Activated naive CD4-positive, alpha-beta T cell treated with anti-CD3 and anti-CD28 coated beads, Interleukin-2, amount 50 U/mL, for 72 hours (primary cell): ENCODE measurements at regions not wholly inside any gene's neighbourhood (a gene's known extent, or its start where the extent isn't known, plus 50 kb on each side); places are given as distances from the start of the nearest gene placed in this dataset.
A peak's percentile ranks its signal among the peaks of the same experiment; 100 is the strongest.

Experiments
- ATAC-seq, 2 donors: fragments of 150-1000 bp; cut with Tn5 transposase; 2 replicates each; pipeline ENCODE4 v1.10.0; 2021; ENCODE audit warnings: mild to moderate bottlenecking in 2 of 2, moderate library complexity in 2 of 2
- DNase-seq, 2 donors: peaks; one replicate each; pipeline ENCODE4 v3.0.0; 2021 to 2022; ENCODE audit warnings: low spot score in 2 of 2
- H3K27ac Mint-ChIP-seq, 2 donors: one replicate each; pipeline ENCODE4 v1.8.0; 2022; ENCODE audit warnings: mild to moderate bottlenecking in 2 of 2, mixed read lengths in 2 of 2
- H3K36me3 Mint-ChIP-seq, 2 donors: one replicate each; pipeline ENCODE4 v1.8.0; 2022; ENCODE audit warnings: mixed read lengths in 2 of 2
- H3K9me3 Mint-ChIP-seq, 2 donors: one replicate each; pipeline ENCODE4 v1.8.0; 2022; ENCODE audit warnings: mixed read lengths in 2 of 2

DNA sequence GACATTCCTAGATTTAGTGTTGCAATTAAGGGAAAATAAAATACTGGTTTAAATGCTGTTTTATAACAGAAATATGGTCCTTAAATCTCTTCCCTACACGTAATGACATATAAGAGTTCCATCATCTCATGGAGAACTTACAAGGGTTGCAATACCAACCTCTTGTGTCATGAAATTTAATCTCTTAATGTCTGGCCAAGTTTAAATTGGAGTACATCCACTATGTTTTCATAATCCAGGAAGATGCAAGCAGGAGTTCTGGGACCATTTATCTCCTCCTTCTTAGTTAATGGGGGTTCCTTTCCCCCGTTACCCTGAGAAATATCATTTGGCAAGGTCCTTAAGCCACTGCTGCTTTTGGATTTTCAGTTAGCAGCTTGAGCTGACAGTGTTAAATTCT is 126.0 kb upstream of the ACVR2A start:
- ATAC-seq, result no peak
- Mint-ChIP-seq H3K27ac (no peak overlapping the region), H3K36me3 (peaks cover 0 to 4% of the 10 kb centered on the region in 2 donors), H3K9me3 (peaks cover 4% of the 10 kb centered on the region in 2 donors)
- DNase-seq, result no peak

DNA sequence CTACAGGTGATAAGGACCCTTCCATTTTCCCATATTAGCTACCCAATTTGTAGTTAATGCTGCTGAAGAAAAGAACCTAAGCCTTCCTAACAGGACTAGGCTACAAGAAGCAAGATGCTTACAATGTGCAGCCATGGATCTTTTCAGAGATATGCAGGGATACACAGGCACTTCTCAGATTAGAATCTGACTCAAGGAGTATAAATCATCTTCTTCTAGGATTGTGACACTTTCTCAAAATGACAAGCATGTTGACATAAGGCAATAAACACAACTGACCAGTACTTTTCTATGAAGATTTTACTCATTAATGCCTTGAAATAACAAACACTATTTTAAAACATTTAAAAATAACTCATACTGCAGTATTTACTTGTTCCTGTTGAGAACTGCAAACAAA is 127.9 kb upstream of the ACVR2A start:
- H3K27ac Mint-ChIP-seq, result no peak overlapping the region
- peaks cover 11 to 16% of the 10 kb centered on the region in 2 donors for H3K36me3 Mint-ChIP-seq
- DNase-seq (no peak), ATAC-seq (no peak)
- peaks cover 9 to 10% of the 10 kb centered on the region in 2 donors for H3K9me3 Mint-ChIP-seq

DNA sequence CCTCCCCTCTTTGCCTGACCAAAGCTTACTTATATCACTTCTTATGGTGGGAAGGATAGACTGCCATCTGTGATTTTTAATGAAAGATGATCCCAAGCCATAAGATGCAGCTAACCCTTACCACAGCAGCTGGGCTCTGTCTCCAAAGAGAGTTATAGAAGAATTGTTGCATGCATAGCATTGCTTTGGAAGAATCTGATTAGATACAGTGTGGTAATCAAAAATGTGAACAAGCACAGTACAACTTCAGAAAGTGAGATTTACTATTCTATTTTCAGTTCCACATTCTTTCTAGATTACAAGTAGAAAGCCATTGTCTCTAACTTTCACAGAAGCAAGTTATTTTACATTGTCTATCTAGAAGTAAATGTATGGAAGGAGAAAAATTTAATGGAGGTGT is 129.0 kb upstream of the ACVR2A start:
- peaks cover 17 to 21% of the 10 kb centered on the region in 2 donors for H3K9me3 Mint-ChIP-seq
- H3K27ac Mint-ChIP-seq, result peak overlapping the region in 1 of 2 donors; percentile 3
- H3K36me3 Mint-ChIP-seq, result peaks cover 22 to 27% of the 10 kb centered on the region in 2 donors
- DNase-seq, result no peak
- ATAC-seq, result no peak

DNA sequence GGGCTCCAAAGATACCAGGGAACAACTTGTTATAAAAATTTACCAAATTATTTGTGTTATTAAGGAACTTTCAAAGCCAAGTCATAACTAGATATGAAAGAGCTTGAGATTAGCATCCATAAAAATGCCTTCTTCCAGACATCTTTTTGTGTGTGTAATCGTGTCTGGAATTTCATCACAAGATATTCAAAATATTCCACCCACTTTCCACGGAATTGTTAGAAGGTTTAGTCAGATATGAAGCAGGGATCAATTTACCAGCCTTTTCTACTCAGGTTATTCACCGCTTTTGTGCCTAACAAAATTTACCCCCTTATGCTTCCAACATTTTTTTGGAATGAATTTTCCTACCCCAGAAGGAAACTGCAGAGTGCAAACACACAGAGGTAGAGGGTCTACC is 130.2 kb upstream of the ACVR2A start:
- no peak for DNase-seq
- no peak overlapping the region for H3K27ac Mint-ChIP-seq
- ATAC-seq, result no peak
- peaks cover 17 to 23% of the 10 kb centered on the region in 2 donors for H3K9me3 Mint-ChIP-seq
- H3K36me3 Mint-ChIP-seq, result peaks cover 23 to 27% of the 10 kb centered on the region in 2 donors

DNA sequence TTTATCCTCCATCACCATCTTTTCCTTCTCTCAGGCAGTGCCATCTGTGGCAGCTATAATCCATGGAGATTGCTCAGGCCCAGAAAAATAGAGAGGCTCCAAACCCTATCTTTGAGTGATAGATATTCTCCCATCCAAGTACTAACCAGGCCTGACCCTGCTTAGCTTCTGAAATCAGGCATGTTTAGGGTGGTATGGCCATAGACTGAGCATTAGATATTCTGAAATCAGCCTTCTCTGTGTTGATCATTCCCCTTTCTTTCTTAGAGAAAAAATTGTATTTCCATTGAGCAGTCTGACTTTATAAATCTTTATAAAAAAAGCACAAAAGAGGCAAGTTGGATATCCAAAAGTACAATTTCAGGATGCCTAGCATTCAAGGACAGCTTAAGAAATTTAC is 131.5 kb upstream of the ACVR2A start:
- Mint-ChIP-seq H3K36me3 (peaks cover 23 to 27% of the 10 kb centered on the region in 2 donors), H3K9me3 (peaks cover 17 to 23% of the 10 kb centered on the region in 2 donors), H3K27ac (no peak overlapping the region)
- ATAC-seq (no peak), DNase-seq (no peak)

DNA sequence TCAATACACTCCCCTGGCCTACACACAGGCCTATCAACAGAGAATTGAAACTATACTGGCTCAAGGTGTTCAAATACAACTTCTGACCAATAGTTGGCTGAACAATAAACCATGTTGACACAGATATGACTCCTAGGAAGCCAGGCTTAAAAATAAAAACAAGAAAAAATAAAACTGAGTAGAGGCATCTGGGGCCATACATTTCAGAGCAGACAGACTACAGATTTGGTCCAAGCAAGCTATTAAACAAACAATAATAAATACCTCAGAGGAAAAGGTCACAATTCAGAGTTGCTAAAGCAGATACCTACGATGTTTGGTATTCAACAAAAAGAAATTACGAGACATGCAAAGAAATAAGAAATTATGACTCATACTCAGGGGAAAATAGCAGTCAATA is 132.8 kb upstream of the ACVR2A start:
- ATAC-seq, result no peak
- no peak for DNase-seq
- Mint-ChIP-seq H3K9me3 (peaks cover 21 to 31% of the 10 kb centered on the region in 2 donors), H3K36me3 (peaks cover 27 to 31% of the 10 kb centered on the region in 2 donors), H3K27ac (no peak overlapping the region)

DNA sequence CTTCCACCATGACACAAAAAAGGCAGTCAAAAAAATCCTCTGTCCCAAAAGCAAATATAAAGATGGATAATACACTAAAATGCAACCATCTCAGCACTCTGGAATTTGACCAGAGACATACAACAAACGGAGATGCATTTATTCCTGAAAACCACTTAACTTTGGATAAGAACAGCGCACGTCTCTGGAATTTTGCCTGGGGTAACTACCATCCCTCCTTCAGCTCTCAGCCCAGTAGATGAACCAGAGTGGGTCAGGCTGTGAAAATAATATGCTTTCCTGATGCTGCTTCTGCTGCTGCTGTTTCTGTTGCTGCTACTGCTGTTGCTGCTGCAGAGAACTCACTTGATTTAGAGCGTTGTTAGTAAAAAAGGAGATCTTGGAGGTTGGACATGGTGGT is 133.8 kb upstream of the ACVR2A start:
- no peak overlapping the region for H3K27ac Mint-ChIP-seq
- peaks cover 21 to 37% of the 10 kb centered on the region in 2 donors for H3K9me3 Mint-ChIP-seq
- no peak for ATAC-seq
- no peak for DNase-seq
- H3K36me3 Mint-ChIP-seq, result peaks cover 28 to 30% of the 10 kb centered on the region in 2 donors

DNA sequence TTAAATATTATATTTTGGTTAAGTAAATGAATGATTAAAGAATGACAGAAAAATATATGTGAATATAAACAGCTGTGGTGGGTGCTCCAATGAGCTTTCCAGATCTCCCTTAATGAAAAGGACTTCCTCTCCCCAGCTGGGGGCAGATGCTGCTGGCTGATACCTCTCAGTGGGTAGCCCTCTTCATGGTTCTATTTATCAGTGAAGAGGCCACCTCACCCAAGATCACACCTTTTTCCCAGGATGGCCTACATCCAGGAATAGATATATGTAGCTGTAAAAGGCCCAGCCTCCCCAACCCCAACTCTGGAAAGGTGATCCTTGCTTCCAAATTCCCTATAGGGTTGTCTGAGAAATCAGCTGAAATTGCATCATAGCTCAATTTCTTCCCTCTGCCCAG is 135.2 kb upstream of the ACVR2A start:
- Mint-ChIP-seq H3K27ac (no peak overlapping the region), H3K36me3 (peaks cover 27 to 28% of the 10 kb centered on the region in 2 donors), H3K9me3 (peaks cover 21 to 43% of the 10 kb centered on the region in 2 donors)
- ATAC-seq (no peak), DNase-seq (no peak)

DNA sequence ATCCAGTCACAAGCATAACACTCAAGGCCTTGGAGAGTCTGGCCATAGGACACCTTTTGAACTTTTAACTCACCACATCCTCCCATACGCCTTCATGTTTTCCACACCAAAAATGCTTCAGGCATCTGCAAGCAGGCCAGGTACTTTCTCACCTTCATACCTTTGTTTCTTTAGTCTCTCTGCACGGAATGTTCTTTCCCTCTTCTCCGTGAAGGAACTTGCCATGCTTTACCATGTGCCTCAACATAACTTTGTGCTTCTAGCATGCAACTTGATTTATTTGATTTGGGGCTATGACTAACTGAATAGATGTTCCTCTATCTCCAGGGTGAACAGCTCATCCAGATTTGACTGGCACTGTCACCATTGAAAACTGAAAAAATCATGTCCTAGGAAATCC is 141.7 kb upstream of the ACVR2A start:
- Mint-ChIP-seq H3K27ac (no peak overlapping the region), H3K36me3 (peaks cover 4 to 11% of the 10 kb centered on the region in 2 donors), H3K9me3 (peaks cover 11 to 36% of the 10 kb centered on the region in 2 donors)
- DNase-seq, result no peak
- ATAC-seq, result no peak

DNA sequence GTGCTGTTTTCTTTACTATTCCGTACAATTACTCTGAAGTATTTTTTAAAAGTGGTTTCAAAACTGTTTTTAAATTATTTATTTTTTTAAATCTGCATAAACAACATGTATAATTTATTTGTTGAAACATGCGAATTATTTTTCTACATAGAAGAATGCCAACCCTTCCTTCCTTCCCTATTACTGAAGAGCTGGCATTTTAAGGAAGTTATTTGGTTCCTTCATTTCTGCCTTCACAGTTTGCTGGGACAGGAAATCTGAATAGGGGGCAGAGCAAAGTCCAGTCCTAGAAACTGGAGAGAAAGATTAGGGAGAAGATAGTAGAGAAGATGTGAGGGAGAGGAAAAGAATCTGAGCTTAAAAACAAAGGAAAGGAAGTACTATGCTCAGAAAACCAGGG is 146.7 kb upstream of the ACVR2A start:
- peaks cover 6 to 10% of the 10 kb centered on the region in 2 donors for H3K9me3 Mint-ChIP-seq
- H3K36me3 Mint-ChIP-seq, result peaks cover 0 to 6% of the 10 kb centered on the region in 2 donors
- peak overlapping the region in 1 of 2 donors; percentile 2 for H3K27ac Mint-ChIP-seq
- DNase-seq (no peak), ATAC-seq (no peak)

DNA sequence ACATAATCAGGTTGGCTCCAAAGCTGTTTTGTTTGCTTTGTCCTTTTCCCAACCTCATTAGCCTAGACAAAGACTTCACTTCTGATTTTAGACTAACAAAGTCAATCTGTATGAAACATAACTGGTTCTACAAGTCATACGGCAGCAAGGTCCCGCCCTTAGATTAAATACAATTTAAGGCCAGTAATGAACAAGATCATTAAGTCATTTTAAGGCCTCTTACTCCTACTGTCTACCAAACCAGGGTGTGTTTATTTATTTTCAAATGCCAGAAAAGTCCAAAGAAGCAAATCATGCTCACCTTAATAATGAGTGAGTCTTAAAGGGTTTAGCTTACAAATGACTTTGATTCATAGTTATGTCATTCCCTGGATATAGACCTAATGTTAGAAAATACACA is 148.4 kb upstream of the ACVR2A start:
- no peak overlapping the region for H3K27ac Mint-ChIP-seq
- ATAC-seq, result no peak

DNA sequence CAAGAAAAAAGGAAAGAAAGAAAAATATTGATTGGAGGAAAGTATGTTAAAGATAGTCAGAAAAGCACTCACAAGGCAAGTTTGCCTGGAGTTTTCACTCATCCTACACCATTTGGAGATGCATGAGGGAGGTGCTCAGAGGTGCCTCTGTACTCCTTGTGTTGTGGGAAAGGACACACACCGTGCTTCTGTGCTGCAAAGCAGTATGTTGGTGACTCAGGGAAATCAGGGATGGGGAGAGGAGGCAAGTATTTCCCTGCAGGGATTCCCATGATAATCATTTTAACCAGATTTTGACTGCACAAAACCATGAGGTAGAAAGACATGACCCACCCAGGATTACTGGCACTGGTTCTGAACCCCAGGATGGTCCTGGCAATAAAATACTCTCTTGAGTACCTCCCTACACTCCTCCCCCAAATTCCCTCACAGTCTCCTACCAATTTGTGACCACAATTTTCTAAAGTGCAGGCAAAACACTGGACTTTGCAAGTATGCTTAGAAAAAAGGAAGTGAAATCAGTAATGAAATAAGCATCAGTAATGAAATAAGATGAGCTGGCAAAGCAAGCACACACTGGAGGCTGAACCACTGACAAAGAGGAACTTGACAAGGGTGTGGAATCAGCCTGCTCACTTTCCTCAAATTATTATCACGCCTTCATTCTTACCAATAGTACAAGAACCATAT is 155.5 kb upstream of the ACVR2A start:
- ATAC-seq, result no peak

More for the DNA sequence above, 148.4 kb upstream of the ACVR2A start:
- DNase-seq, result no peak
- peaks cover 0 to 10% of the 10 kb centered on the region in 2 donors for H3K36me3 Mint-ChIP-seq
- H3K9me3 Mint-ChIP-seq, result peaks cover 3 to 10% of the 10 kb centered on the region in 2 donors

DNA sequence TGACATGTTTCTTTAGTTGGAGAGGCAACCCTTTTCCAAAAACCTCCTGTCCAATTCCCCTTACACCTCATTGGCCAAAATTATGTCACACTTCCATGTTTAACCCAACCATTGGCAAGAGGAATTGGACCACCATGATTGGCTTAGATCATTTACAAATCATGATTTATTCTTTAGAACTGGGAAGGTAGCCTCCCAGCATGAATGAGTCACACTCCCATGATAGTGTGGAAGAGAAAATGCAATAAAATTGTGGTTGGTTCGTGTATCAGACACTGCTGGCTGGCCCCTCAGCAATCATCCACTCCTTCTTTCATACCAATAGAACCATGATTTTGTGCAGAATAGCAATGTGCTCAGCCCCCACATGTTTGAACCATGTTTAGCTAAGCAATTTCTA is 156.6 kb upstream of the ACVR2A start:
- DNase-seq, result no peak
- peaks cover 0 to 4% of the 10 kb centered on the region in 2 donors for H3K36me3 Mint-ChIP-seq
- peaks cover 3 to 10% of the 10 kb centered on the region in 2 donors for H3K9me3 Mint-ChIP-seq
- no peak overlapping the region for H3K27ac Mint-ChIP-seq
- no peak for ATAC-seq

More for the DNA sequence above, 155.5 kb upstream of the ACVR2A start:
- no peak for DNase-seq
- Mint-ChIP-seq H3K36me3 (peaks cover 0 to 4% of the 10 kb centered on the region in 2 donors), H3K27ac (no peak overlapping the region), H3K9me3 (peaks cover 3 to 10% of the 10 kb centered on the region in 2 donors)

DNA sequence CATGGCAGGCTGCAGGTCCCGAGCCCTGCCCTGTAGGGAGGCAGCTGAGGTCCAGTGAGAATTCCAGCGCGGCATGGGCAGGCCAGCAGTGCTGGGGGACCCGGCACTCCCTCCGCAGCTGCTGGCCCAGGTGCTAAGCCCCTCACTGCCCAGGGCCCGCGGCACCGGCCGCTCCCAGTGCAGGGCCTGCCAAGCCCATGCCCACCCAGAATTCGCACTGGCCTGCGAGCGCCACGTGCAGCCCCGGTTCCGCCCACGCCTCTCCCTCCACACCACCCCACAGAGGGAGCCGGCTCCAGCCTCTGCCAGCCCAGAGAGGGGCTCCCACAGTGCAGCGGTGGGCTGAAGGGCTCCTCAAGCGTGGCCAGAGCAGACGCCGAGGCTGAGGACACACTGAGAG is 158.5 kb upstream of the ACVR2A start:
- ATAC-seq, result no peak
- DNase-seq, result no peak
- peaks cover 3 to 6% of the 10 kb centered on the region in 2 donors for H3K9me3 Mint-ChIP-seq
- no peak overlapping the region for H3K27ac Mint-ChIP-seq
- H3K36me3 Mint-ChIP-seq, result no peaks in the 10 kb centered on the region

DNA sequence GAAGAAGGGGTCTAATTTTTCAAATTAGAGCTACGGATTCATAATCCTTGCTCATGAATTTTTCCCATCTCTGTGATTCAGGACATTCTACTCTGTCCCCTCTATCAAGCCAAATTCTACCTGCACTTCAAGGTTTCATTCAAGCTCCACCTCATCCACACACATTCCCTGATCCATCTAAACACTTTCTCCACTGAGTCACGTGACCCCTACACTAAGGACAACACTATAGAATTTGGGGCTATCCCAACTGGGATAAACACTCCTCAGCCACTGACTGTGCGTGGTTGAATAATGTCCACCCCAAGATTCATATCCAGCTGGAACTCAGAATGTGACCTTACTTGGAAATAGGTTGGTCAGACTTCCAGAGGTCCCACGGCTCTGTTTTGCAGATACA is 159.9 kb upstream of the ACVR2A start:
- H3K36me3 Mint-ChIP-seq, result no peaks in the 10 kb centered on the region
- H3K9me3 Mint-ChIP-seq, result peaks cover 3 to 6% of the 10 kb centered on the region in 2 donors
- no peak for DNase-seq
- H3K27ac Mint-ChIP-seq, result no peak overlapping the region
- no peak for ATAC-seq

DNA sequence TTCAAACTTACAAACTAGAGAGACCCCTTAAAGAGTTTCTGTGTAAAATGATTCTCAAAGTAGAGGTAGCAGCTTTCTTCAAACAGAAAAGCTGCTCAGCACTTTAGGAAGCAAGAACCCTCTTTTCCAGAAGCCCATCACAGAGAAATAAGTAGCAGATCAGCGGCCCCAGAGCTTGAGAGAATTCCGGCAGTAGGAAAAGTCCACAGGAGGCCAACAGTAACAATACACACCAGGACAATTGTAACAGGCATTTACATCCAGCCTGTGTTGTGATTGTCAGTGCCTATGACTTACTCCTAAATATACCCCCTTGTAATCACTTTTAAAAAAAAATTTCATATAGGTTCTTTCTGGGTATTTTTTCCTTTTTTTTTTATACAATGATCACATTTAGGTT is 161.4 kb upstream of the ACVR2A start:
- Mint-ChIP-seq H3K9me3 (peaks cover 0 to 3% of the 10 kb centered on the region in 2 donors), H3K27ac (no peak overlapping the region), H3K36me3 (no peaks in the 10 kb centered on the region)
- DNase-seq (no peak), ATAC-seq (no peak)

DNA sequence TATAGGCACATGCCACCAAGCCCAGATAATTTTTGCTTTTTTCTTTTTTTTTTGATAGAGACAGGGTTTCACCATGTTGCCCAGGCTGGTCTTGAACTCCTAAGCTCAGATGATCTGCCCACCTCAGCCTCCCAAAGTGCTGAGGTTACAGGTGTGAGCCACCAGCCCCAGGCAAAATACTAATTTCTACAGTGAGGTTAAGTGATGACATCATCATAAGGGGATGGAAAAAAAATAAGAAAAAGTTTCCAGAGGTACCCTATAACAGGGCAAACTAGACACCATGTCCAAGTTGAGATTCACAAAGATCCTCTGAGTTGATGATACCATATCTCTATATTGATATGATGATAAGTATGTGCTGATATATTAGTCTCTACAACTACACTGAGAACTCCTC is 163.7 kb upstream of the ACVR2A start:
- H3K36me3 Mint-ChIP-seq, result no peaks in the 10 kb centered on the region
- no peak overlapping the region for H3K27ac Mint-ChIP-seq
- ATAC-seq (no peak), DNase-seq (no peak)
- peaks cover 0 to 3% of the 10 kb centered on the region in 2 donors for H3K9me3 Mint-ChIP-seq

DNA sequence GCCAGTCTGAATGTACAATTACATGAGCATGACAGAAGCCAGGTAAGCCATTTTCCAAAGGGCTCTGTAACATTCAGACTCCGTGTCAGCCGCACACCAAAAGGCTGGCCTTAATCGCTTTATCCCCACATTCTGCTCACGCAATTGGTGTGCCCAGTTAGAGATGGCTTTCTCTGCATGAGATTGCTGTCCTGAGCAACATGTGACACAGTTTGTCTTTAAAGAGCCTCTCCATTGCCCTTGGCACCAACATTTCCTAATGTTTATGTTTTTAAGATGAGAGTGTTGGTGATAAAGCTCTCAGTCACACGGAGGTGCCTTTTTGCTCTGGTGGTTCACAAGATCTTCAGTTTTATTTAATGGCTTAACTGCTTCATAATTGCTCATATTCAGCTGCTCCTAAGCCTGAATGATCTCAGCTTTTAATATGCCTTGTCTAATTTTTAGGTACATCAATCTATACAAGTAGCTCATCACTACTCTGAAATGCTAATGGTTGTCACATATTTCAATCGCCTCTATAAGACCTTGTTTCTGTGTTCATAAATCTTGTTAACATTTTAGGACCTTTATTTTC is 164.8 kb upstream of the ACVR2A start:
- ATAC-seq, result no peak
- Mint-ChIP-seq H3K27ac (no peak overlapping the region), H3K9me3 (peaks cover 0 to 3% of the 10 kb centered on the region in 2 donors)

More for the DNA sequence above, 164.8 kb upstream of the ACVR2A start:
- H3K36me3 Mint-ChIP-seq, result no peaks in the 10 kb centered on the region
- no peak for DNase-seq
